HG03175 (cell line): ENCODE measurements at regions not wholly inside any gene's neighbourhood (a gene's known extent, or its start where the extent isn't known, plus 50 kb on each side); places are given as distances from the start of the nearest gene placed in this dataset.
"Not testable (repeated sequence)": the region's sequence is repeated elsewhere in the genome, so short reads cannot be mapped to it uniquely, and the experiment has no call there.

ENCODE experiments used
- ATAC-seq: cut with Tn5 transposase; IDR thresholded peaks from one replicate; pipeline ENCODE4 v1.9.1; 2021; ENCODE audit warnings: mild to moderate bottlenecking, moderate library complexity; ENCODE audit not compliant: unreplicated experiment

- ATAC-seq: peak; percentile 44
Measured at GRCh38 chr5:87570366-87570765, 157.6 kb upstream of the CCNH start.

GRCh38 chr5:87562068-87562467 is 149.3 kb upstream of the CCNH start:
- ATAC-seq: no peak

GRCh38 chr5:87560528-87560927 is 147.8 kb upstream of the CCNH start:
- ATAC-seq: no peak

DNA sequence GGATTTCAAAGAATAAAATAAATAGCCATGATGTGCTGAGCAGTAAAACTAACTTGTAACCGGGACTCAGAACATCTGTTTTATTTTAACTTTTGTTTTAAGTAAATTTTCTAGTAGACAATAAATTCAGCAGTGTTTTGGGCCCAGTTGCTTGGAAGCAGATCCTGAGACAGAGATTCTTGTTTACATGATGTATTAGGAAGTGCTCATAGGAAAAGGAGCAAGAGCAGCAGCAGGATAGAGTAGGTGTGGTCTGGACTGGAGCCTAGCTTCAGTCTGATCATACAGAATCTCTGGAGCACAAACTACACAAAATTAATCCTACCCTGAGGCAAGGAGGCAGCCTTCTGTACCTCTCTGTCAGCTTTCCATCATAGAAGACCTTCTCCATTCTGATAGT is 139.2 kb upstream of the CCNH start:
- no peak for ATAC-seq

DNA sequence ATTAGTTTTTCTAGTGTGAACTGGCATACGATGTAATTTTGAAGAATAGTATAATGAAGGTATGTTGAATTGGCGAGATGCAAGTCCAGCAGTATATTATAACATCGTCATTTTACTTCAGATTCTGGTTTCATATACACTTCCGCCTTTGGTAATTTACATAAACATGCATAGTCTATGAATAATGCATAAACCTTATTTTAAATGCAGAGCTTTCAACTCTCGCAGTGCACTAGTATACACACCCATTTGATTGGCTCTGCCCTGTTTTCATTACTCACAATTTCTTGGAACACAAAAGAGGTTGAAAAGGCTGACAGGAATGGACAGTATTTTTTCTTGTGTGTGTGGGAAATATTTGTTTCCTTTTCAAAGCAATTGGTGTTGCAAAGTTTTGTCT is 128.9 kb upstream of the CCNH start:
- no peak for ATAC-seq

GRCh38 chr5:87541033-87541432 is 128.3 kb upstream of the CCNH start:
- ATAC-seq: no peak

GRCh38 chr5:87539839-87540238 is 127.1 kb upstream of the CCNH start:
- ATAC-seq: no peak

GRCh38 chr5:87536365-87536764 is 123.6 kb upstream of the CCNH start:
- ATAC-seq: no peak

- no peak for ATAC-seq
Measured at GRCh38 chr5:87535706-87536105, 123.0 kb upstream of the CCNH start.

DNA sequence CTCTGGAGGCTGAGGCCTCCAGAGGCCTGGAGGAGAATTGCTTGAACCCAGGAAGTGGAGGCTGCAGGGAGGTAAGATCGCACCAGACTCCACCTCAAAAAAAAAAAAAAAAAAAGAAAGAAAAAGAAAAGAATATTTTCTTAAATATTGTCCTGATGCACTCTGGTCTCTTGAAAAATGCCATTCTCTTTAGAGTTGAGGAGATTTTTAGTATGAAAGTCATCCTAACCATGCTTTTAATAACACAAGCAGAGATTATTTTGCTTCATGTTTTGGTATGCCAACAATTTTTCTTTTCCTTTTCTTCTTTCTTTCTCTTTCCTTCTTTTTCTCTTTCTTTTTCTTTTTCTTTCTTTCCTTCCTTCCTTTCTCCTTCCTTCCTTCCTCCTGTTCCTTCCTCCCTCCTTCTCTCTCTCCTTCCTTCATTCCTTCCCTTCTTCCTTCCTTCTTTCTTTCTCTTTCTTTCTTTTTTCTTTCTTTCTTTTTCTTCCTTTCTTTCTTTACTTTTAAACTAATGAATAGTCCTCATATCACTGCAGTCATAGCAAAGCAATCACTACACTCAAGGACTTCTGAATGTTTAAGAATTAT is 116.9 kb upstream of the CCNH start:
- no peak for ATAC-seq

- ATAC-seq: no peak
Measured at GRCh38 chr5:87526131-87526530, 113.4 kb upstream of the CCNH start.

GRCh38 chr5:87524217-87524616 is 111.5 kb upstream of the CCNH start:
- ATAC-seq: no peak

DNA sequence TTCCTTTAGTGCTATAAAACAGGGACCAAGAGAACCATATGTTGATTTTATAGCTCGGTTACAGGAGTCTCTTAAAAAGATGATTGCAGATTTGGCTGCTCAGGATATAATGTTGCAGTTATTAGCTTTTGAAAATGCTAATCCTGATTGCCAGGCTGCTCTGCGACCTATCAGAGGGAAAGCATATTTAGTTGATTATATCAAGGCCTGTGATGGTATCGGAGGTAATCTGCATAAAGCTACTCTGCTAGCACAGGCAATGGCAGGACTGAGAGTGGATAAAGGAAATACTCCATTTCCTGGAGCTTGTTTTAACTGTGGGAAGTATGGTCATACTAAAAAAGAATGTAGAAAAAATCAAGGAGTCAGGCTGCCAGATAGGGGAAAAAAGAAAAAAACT is 99.0 kb upstream of the CCNH start:
- not testable (repeated sequence) for ATAC-seq

- no peak for ATAC-seq
Measured at GRCh38 chr5:87503004-87503403, 90.3 kb upstream of the CCNH start.

- ATAC-seq: no peak
Measured at GRCh38 chr5:87499478-87500410, 87.0 kb upstream of the CCNH start.
